ENCODE measurements at regions not wholly inside any gene's neighbourhood (a gene's known extent, or its start where the extent isn't known, plus 50 kb on each side); places are given as distances from the start of the nearest gene placed in this dataset.
A peak's percentile ranks its signal among the peaks of the same experiment; 100 is the strongest.

DNA sequence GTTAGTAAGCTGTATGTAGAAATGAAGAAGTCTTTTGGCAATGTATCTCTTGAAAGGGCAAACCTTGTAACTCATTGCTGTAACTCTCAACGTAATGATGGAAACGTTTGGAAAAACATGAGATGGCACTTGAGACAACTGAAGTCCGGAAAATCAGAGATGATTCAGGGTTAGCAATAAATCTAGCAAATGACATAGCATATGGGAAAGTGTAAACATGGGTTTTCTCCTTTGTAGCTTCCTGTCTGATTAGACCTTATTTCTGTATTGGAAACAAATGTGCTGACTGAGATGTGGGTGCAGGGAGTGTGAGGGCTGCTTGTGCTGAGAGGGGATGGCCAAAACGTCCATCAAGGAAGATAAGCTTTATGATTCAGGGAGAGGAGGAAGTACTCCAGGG, 110.7 kb upstream of the FAM20A start:
- Histone ChIP-seq H3K9me3 (no peaks in the 10 kb centered on the region), H3K4me3 (no peak overlapping the region), H3K4me1 (no peaks in the 10 kb centered on the region), H3K27ac (no peak overlapping the region), H3K36me3 (no peaks in the 10 kb centered on the region), H3K27me3 (no peaks in the 10 kb centered on the region)
- 27 to 53% methylated on average over 4 of the region's 4 CpGs for WGBS, 2 donors
- intact Hi-C loops (cut with DNase I) = no loop called here
- no peak for TF ChIP-seq POLR2AphosphoS5 (IDR thresholded peaks at IDR 0.05)
- no peak for TF ChIP-seq POLR2A (IDR thresholded peaks at IDR 0.05)
- TF ChIP-seq, protein P1, sequence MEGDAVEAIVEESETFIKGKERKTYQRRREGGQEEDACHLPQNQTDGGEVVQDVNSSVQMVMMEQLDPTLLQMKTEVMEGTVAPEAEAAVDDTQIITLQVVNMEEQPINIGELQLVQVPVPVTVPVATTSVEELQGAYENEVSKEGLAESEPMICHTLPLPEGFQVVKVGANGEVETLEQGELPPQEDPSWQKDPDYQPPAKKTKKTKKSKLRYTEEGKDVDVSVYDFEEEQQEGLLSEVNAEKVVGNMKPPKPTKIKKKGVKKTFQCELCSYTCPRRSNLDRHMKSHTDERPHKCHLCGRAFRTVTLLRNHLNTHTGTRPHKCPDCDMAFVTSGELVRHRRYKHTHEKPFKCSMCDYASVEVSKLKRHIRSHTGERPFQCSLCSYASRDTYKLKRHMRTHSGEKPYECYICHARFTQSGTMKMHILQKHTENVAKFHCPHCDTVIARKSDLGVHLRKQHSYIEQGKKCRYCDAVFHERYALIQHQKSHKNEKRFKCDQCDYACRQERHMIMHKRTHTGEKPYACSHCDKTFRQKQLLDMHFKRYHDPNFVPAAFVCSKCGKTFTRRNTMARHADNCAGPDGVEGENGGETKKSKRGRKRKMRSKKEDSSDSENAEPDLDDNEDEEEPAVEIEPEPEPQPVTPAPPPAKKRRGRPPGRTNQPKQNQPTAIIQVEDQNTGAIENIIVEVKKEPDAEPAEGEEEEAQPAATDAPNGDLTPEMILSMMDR (IDR thresholded peaks at IDR 0.05) = no peak
- no peak for TF ChIP-seq EP300 (IDR thresholded peaks at IDR 0.05)
- no peak for DNase-seq

DNA sequence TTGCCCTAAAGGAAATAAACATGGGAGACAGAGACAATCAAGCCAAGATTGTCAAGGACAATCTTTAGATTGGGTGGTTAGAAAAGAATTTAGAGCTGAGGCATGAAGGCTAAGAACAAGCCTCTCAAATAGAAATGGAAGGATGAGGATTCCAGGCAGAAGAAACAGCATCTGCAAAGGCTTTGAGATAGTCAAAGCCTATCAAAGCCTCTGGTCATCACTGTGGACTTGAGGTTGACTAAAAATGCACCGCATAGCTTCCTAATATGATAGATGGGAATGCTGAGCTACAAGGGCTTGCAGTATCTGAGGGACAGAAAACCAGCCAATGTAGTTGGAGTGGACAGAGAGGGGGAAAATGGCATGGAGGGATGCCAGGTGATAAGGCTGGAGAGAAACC, 109.8 kb upstream of the FAM20A start:
- Histone ChIP-seq H3K27me3 (no peaks in the 10 kb centered on the region), H3K9me3 (no peaks in the 10 kb centered on the region), H3K27ac (no peak overlapping the region), H3K36me3 (no peaks in the 10 kb centered on the region), H3K4me1 (no peaks in the 10 kb centered on the region), H3K4me3 (no peak overlapping the region)
- WGBS, 2 donors = 98% methylated on average over 1 of the region's 1 CpG
- DNase-seq = no peak
- intact Hi-C loops (cut with DNase I) = no loop called here
- TF ChIP-seq EP300 (IDR thresholded peaks at IDR 0.05) (no peak), POLR2AphosphoS5 (IDR thresholded peaks at IDR 0.05) (no peak), POLR2A (IDR thresholded peaks at IDR 0.05) (no peak)
- TF ChIP-seq, protein P1 (IDR thresholded peaks at IDR 0.05) = no peak

DNA sequence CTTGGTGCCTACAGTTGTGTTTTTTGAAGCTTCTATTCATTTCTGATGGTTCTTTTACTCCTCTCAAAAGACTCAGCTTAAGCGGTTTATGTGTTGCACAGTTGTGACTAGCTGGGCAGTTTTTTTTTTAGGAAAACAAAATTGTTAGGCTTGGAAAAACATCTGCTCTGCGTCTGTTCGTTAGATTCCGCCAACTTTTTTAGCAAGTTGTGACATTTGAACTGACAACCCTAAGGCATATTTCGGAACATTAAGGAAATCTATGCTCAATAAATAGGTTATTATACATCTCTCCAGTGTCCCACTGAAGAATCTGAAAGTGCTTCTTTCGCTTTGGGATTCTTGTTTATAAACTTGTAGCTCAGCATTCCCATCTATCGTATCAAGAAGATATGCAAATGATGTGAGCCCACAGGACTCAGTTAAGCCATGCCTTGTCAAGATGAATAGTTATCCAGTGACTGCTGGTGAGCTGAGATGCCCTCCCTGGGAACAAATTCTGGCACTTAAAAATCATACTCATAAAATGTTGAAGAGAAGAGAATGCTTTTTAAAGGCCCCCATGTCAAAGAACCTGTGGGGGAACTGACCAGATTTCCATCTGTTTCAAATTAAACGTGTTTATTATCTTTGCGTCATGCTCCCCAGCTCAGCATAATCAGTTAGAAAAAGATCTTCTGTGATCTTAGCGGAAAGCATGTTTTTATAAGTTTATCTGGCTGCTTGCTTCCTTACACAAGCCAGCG, 109.0 kb upstream of the FAM20A start:
- intact Hi-C loops (cut with DNase I) = no loop called here
- Histone ChIP-seq H3K4me1 (no peaks in the 10 kb centered on the region), H3K27me3 (no peaks in the 10 kb centered on the region), H3K9me3 (no peaks in the 10 kb centered on the region), H3K27ac (peak overlapping the region in 2 of 4 donors; percentile 18 to 46), H3K4me3 (no peak overlapping the region), H3K36me3 (no peaks in the 10 kb centered on the region)
- WGBS, 2 donors = 72 to 76% methylated on average over 11 of the region's 11 CpGs
- TF ChIP-seq POLR2A (IDR thresholded peaks at IDR 0.05) = no peak
- no peak for TF ChIP-seq EP300 (IDR thresholded peaks at IDR 0.05)
- TF ChIP-seq, protein P1 (IDR thresholded peaks at IDR 0.05) = no peak
- no peak for TF ChIP-seq POLR2AphosphoS5 (IDR thresholded peaks at IDR 0.05)
- no peak for DNase-seq

DNA sequence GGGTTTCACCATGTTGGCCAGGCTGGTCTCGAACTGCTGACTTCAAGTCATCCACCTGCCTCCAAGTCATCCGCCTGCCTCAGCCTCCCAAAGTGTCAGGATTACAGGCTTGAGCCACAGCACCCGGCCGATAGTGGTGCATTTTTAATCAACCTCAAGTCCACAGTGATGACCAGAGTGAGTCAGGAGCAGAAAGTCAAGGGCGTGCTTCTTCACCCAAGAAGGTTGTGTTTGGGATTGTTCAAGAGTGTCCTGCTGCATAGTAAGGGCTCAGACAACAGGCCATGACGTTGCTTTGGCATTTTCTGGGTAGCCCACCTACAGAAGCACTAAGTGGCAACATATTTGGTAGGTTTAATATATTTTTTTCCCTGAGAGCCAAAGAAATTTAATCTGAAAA, 108.3 kb upstream of the FAM20A start:
- WGBS, 2 donors = 77 to 86% methylated on average over 6 of the region's 6 CpGs
- H3K4me3 ChIP-seq = no peak overlapping the region
- H3K4me1 ChIP-seq = no peaks in the 10 kb centered on the region
- intact Hi-C loops (cut with DNase I) = no loop called here
- no peaks in the 10 kb centered on the region for H3K36me3 ChIP-seq
- DNase-seq = no peak
- H3K27ac ChIP-seq = no peak overlapping the region
- TF ChIP-seq POLR2A (IDR thresholded peaks at IDR 0.05) = no peak
- no peak for TF ChIP-seq EP300 (IDR thresholded peaks at IDR 0.05)
- no peak for TF ChIP-seq POLR2AphosphoS5 (IDR thresholded peaks at IDR 0.05)
- TF ChIP-seq, protein P1 (IDR thresholded peaks at IDR 0.05) = no peak
- H3K9me3 ChIP-seq = no peaks in the 10 kb centered on the region
- no peaks in the 10 kb centered on the region for H3K27me3 ChIP-seq

DNA sequence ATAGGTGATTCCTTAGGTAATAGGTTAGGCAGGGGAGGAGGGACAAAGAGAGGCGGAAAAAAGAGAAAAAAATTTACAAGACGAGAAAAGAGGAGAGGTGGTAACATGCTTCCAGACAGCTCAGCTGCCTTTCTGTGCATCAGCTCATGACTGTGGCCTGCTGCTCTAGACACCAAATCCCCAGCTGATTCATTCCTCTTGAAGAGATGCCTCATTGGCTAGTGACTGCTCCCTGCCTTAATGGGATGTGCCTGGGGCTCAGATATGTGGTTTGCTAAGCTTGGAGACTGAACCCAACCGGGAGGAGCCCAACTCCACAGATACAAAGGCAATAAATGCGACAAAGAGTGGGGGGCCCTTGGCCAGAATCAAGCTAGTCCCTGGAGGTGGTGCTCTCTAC, 105.9 kb upstream of the FAM20A start:
- Histone ChIP-seq H3K27me3 (no peaks in the 10 kb centered on the region), H3K9me3 (no peaks in the 10 kb centered on the region), H3K4me1 (no peaks in the 10 kb centered on the region), H3K36me3 (no peaks in the 10 kb centered on the region), H3K27ac (peak overlapping the region in 1 of 4 donors; percentile 18), H3K4me3 (no peak overlapping the region)
- no peak for TF ChIP-seq EP300 (IDR thresholded peaks at IDR 0.05)
- no peak for TF ChIP-seq POLR2A (IDR thresholded peaks at IDR 0.05)
- no peak for TF ChIP-seq POLR2AphosphoS5 (IDR thresholded peaks at IDR 0.05)
- TF ChIP-seq, protein P1 (IDR thresholded peaks at IDR 0.05) = no peak
- no peak for DNase-seq
- 80 to 85% methylated on average over 4 of the region's 4 CpGs for WGBS, 2 donors
- intact Hi-C loops (cut with DNase I) = no loop called here

Measured in sigmoid colon (tissue), 6 donors.